ENCODE measurements at regions not wholly inside any gene's neighbourhood (a gene's known extent, or its start where the extent isn't known, plus 50 kb on each side); places are given as distances from the start of the nearest gene placed in this dataset.

DNA sequence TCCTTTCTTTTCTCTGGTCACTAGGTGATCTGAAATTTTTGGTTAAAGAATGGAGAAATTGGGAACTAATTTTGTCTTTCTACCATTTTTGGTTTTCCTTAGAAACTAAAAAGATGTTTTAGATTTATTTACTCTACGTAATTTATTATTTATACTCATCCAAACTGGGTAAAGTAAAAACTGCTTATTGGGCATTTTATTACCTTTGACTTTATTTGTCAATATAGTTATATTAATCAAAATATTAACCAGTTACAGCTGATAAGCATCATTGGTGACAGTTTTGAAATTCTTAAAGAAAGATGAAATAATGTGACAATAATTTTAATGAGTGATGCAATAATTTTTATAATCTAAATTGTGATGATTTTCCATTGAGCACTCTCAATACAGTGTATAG, 502.0 kb upstream of the RAG2 start:
- TF ChIP-seq, protein P1, sequence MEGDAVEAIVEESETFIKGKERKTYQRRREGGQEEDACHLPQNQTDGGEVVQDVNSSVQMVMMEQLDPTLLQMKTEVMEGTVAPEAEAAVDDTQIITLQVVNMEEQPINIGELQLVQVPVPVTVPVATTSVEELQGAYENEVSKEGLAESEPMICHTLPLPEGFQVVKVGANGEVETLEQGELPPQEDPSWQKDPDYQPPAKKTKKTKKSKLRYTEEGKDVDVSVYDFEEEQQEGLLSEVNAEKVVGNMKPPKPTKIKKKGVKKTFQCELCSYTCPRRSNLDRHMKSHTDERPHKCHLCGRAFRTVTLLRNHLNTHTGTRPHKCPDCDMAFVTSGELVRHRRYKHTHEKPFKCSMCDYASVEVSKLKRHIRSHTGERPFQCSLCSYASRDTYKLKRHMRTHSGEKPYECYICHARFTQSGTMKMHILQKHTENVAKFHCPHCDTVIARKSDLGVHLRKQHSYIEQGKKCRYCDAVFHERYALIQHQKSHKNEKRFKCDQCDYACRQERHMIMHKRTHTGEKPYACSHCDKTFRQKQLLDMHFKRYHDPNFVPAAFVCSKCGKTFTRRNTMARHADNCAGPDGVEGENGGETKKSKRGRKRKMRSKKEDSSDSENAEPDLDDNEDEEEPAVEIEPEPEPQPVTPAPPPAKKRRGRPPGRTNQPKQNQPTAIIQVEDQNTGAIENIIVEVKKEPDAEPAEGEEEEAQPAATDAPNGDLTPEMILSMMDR (conservative IDR thresholded peaks at IDR 0.05; ENCODE audit: low read length), result no peak
- TF ChIP-seq EZH2phosphoT487 (IDR thresholded peaks at IDR 0.05; ENCODE audit: borderline replicate concordance, low read depth, low read length), result no peak

Data from OCI-LY7 (cell line).